NCI-H2227 treated with DMSO at 0.1 percent for 48 hours (cell line): ENCODE measurements at regions not wholly inside any gene's neighbourhood (a gene's known extent, or its start where the extent isn't known, plus 50 kb on each side); places are given as distances from the start of the nearest gene placed in this dataset.

Experiments used
- DNase-seq: peaks from one replicate; lab custom pipeline; 2025; lab: John Stamatoyannopoulos, UW

DNA sequence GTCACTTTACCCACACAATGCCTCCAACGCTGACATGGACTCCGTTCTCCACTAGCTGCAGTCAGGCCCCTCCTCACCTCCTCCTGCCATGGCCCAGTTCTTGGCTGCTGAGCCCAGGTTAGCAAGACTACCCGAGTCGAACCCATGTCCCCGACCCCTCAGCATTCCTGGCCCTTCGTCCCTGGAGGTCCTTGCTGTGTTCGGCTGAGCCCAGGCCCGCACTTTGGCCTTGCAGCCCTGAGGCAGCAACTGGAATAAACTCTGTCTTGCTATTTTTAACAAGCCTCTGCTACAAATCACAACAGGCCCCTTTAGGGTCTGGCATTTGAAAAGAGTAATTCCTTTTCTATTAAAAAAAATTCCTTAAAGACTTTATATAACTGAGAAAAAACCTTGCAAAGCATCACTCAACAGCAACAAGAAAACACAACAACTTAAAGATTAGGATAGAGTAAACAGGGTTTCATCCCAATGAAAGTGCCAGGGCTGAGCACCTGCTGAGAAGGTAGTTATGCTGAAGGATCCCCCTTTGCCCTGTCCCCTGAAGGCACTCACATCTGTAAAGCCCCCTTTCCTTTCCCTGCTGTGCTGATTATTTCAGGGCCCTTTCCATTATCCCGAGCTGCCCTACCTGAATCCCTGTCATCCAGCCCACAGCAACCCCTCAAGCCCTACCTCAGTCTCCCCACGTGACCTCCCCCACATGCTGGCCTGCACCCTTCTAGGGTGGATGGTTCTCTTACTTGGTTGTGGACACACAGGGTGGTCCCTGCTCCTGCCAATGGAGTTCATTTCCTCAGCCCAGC, 120.0 kb upstream of the SNTG2 start:
- no peak for DNase-seq

DNA sequence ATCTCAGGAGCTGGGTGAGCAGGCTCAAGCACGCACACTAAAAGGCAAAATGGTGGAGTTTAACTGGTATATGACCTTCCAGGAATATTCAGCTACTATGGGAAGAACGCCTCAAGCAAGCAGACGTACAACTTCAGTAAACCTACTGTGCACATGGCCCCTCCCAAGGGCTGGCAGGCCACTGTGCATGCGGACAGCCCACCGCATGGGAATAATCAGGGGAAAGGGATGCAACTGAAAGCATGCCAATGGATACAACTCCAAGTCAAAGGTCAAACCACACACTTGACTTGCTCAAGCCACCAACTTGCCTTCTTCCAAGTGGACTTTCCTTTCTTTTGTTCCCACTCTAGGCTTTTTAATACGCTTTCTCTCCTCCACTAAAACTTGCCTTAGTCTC, 121.6 kb upstream of the SNTG2 start:
- no peak for DNase-seq

DNA sequence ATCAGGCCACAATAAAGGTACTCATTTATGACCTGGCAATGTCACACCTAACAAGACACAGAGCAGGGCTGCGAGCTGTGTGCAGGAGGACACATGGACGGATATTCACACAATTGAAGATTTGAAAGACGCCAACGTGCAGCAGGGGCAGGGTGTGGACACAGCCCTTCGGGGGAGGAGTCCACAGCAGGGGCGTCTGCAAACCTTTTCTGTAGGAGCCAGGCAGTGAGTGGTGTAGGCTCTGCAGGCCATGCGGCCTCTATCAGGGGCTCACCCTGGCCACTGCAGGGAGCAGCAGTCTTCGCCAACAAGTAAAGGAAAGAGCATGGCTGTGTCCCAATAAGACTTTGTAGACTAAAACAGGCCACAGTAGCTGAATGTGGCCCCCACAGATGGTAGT, 125.7 kb upstream of the SNTG2 start:
- no peak for DNase-seq

DNA sequence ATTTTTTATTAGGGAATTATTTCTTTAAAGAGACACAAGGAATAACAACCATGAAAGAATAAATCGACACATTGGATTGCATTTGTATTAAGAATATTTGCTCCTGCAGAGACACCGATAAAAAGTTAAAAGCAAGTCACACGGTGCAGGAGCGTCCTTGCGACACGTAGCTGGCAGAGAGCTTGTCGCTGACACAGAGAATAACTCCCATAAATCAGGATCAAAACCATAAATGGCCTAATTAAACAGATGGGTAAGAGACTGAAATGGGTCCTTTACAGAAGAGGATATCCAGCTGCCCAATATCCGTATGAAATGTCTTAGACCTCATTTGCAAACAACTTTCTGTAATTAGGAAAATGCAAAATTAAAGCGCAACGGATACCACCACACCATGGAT, 126.1 kb upstream of the SNTG2 start:
- DNase-seq = no peak

DNA sequence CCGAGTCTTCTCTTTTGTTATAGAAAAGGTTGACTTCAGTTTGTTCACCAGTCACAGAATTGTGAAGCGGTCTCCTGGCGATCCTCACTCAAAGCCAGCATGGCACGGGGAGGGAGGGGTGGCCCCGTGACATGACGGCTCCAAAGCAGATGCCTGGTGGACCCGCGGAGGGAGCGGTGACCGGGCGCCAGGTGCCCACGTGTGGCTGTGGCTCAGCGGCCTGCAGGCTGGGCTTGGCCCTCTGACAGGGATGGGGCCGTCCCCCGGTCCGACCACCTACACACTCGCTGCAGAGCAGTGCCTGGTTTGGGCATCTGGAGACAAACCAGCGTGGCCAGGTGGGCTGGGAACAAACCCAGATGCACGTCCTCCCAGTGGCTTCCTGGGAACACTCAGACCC, 129.1 kb upstream of the SNTG2 start:
- no peak for DNase-seq

DNA sequence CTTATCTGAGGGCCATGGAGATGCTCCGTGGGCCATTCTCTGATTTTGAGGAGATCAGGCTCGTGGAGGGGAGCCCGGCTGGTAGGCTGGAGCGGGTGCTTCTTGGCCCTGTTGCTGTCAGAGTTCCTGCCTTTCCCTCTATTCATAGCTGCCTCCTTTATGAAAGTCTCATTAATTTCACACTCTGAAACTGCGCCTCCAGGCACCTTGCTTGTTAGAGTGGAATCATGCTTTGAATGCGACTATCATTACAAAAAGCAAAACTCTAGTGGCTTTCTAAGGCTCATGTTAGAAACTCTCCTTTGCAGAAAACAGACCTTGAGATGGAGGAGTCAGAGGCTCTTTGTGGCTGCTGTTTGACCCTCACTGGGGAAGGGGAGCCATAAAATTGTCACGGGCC, 131.0 kb upstream of the SNTG2 start:
- no peak for DNase-seq

DNA sequence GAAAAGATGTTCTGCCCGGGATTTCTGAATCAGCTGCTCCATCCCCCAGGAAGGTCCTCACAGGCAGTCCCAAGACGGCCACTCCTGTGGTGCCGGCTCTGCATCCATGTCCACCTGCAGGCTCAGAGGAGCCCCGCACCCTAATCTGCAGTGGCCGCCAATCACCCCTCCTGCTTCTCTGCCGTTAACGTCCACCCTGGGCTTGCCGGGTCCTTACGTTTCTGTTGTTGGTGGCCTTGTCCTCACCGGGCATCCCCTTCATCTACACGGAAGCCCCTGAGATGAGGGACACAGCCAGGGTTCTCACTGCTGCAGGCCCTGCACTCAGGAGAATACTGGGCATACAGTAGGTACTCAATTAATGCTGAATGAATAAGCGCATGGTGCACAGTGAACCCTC, 131.5 kb upstream of the SNTG2 start:
- DNase-seq = no peak

DNA sequence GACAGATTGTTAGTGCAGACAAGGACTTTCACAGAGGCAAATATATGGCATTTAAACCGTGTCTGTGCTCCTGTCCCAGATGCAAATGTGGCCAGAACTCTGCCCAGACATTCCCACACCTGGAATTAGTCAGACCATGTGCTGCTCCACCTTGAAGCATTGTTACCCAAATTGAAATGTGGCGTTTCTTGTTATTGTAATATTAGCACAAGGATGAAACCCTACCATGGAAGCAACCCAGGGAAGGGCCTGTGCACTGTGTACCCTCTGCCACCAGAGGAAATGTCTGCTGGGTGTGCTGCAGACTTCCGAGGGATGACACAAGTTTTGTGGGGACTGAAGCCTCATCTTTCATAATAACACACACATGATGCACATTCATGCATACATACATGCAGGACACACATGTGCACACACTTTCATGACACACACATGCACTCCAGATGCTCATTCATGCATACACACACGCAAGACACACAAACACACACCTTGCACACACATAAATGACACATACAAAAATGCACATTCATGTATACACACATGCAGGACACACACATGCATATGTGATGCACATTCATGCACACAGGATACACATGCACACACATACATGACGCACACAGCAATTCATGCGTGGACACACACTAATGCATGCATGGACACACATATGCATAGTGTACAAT, 133.2 kb upstream of the SNTG2 start:
- DNase-seq = no peak

DNA sequence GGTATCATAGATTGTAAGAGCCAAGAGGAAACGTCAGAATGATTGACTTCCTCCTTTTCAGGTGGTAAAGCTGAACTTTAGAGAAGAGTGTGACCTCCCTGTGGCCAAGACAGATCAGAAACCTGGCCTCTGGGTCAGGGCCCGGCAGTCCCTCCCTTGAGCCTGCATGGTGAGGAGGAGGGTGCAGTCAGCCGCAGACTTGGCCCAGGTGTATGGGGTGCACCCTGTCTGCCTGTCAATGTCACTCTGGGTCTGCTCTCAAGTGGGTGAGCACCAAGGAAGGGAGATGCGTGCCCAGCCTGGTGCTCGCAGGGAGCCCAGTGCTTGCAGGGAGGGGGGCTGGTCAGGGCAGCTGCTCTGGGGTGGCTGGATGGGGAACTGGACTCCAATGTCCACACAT, 134.4 kb upstream of the SNTG2 start:
- DNase-seq = no peak

DNA sequence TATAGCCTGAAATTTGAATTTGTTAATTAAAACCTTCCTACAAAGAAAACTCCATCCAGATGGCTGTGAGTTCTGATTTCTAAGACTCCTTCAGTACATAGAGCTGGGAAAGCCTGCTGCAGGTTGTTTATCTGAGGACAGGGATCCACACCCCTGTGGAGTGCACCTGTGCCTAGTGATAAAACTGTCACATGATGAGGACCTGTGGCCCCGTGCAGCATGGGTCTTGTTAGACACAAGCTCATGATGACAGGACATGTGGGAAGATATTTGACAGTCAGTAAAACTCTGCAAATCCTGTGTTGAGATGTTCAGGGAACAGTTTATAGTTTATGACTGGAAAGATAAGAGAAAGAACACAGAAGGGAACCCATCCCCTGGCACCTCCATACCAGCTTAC, 133.2 kb upstream of the TMEM18 start:
- no peak for DNase-seq

DNA sequence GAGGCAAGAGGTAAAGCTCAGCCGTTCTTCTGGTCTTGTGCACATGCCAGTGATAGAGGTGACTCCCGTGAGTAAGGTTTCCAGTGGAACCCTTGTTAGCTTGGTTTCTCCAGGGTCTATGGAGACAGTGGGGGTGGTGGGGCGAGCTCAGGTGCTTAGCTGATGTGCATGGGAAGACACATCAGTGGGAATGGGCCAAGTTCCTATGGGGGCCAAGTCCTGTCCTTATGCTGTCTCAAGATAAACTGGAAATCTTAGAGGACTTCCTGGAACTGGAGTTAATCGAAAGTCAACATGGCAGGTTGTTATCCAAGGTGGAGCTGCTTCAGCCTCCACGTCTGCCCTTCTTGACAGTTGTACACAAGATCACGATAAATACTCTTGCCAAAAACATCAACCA, 130.1 kb upstream of the TMEM18 start:
- DNase-seq = no peak

DNA sequence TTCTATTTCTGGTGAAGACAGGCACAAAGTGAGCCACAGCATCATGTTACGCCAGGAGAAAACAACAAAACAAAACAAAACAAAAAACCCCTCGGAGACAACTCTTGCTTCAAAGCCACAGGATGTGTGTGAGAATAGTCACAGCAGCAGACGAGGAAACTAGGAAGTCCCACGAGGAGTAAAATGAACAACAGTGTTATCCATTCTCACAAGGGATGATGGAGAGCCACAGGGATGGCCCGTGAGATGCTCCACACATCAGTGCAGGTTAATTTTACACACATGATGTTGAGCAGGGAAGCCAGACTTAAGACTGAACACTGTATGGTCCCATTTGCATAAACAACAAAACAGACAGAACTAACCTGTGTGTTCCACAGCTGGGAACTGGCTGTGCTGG, 128.5 kb upstream of the TMEM18 start:
- DNase-seq = no peak

DNA sequence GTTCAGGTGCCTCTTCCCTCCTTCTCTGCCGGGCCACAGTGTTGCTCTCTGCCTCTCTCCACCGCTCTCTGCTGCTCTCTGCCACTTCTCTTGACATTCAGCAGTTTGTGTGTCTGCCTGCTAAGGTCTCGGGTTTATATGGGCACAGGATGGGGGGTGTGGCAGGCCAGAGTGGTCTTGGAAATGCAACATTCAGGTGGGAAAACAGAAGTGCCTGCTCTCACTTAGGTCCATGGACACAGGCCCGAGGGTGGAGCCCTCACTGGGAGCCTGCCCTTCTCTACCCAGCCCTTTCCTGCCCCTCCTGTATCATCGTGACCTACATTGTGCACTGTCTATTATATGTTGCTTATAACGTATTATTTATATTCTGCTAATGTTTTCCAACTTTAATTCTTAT, 120.8 kb upstream of the TMEM18 start:
- DNase-seq = no peak

DNA sequence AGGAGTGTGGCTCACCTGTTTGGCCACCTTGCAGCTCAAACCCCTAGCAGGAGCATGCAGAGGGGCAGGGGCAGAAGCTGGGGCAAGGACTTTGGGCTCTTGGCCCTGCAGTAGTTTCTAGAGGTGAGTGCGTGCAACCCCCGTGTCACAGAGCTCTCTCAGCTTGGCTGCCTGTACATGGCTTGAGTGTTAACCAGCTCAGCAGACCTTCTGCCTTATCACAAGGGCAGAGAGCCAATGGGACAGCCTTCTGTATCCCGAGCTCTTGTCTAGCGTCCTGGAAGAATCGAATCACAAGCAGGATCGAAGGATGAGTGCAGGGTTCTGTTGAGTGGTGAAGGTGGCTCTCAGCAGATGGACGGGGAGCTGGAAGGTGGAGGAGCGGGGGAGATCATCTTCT, 120.3 kb upstream of the TMEM18 start:
- DNase-seq = no peak

DNA sequence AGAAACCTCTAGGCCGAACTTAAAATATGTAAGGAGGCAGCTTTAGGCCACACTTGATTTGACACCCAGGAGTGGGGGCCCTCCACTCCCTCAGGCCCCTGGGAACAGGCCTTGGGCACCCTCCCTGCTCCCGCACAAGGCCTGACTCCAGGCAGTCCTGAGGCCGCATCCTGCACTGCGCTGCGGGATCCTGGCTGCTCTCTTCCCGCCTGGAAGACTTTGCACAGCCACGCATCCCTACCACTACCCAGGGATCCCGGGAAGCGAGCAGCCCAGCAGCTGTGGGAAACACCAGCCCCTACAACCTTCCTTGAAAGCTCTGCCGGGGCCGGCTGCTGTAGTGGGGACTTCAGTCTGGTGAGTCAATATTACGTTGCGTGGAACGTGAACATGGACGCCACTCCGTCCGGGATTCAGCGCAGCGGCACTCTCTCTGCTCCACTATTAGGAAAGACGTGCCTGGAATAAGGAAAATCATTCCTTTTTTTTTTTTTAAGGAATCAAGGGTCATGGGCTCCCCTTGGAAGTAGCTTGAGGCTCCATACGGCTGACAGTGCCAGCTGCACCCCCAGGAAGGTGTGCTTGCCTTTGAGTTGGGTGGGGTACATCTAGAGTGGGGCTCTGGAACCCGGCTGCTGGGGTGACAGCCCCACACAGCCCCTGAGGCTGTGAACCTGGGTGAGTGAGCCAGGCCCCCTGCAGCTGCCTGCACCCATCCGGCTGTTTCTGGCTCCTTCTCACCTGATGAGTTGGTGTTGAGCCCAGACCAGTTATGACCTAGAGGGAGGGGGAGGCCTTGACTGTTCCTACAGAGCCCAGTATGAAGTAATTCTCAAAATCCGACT, 119.2 kb upstream of the TMEM18 start:
- no peak for DNase-seq

DNA sequence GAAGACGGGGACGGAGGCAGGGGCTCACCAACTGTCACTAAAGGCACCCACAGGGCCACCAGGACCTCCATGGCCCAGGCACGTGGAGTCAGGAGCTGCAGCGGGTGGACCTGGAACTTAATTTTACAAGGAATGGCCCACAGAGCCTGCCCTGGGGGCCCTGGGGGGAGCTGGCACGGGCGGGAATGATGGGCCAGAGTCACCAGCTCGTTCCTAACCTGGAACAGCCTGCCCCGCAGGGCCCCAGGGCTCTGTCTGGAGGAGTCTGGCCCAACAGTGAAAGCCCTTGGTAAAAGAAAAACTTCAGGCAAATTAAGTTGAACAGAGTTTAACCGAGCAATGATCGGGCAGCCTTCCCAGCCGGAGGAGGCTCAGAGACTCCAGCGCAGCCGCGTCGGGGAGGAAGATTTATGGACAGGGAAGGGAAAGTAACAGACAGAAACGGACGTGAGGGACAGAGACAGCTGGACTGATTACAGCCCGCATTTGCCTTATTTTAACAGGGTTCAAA, 118.4 kb upstream of the TMEM18 start:
- DNase-seq = no peak

DNA sequence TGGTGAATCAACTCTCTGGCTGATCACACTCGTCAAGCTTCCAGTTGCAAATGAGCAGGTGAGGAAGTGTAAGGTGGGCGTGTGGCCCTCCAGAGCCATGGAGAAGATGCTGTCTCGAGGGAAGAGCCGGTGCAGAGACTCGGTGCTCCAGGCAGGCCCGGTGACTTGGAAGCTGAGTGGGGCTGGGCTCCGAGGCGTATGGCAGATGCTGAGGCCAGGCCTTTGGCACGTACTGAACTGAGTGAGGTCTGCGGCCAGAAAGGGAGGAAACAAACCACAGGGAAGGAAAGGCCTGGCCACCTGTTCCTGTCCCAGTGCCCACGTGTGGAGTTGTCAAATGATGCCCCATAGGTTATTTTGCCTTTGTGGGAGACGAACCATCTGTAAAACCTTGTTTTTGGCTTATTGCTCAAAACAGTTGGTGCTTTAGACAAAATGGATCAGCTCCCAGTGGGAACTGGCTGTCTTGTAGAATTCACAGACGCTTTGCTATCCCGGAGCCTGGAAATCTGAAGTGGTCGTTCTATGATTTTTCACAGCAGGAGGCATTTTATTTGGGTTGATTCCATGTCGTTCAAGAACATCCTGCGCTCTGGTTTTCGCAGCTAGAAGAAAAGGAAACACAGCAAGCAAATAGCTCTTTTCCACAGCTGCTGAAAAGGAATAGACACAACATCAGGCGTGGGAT, 117.5 kb upstream of the TMEM18 start:
- DNase-seq = no peak

DNA sequence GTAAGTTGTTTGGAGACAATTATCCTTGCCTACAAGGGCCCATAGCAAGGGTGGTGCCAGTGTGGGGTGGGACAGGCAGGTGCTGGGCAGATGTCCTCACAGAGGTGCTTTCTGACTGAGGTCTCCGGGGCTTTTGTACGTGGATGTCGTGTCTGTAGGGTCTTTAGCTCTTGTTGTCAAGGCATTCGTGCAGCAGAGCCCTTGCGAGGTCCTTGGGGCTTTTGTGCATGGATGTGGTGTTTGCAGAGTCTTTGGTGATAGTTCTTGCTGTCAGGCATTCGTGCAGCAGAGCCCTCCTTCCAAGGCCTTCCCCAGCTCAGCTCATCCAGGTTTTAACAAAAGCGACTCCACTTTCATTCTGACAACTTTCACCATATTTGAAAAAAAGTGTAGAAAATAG, 116.0 kb upstream of the TMEM18 start:
- DNase-seq = no peak

DNA sequence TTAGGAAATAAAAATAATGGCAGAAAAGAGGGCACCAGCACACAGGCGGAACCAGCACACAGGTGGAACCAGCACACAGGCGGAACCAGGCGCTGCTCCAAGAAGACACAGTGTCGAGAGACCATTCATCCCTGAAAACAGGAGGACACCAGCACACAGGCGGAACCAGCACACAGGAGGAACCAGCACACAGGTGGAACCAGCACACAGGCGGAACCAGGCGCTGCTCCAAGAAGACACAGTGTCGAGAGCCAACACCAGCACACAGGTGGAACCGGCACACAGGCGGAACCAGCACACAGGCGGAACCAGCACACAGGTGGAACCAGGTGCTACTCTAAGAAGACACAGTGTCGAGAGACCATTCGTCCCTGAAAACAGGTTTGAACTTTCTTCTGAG, 115.5 kb upstream of the TMEM18 start:
- DNase-seq = no peak

DNA sequence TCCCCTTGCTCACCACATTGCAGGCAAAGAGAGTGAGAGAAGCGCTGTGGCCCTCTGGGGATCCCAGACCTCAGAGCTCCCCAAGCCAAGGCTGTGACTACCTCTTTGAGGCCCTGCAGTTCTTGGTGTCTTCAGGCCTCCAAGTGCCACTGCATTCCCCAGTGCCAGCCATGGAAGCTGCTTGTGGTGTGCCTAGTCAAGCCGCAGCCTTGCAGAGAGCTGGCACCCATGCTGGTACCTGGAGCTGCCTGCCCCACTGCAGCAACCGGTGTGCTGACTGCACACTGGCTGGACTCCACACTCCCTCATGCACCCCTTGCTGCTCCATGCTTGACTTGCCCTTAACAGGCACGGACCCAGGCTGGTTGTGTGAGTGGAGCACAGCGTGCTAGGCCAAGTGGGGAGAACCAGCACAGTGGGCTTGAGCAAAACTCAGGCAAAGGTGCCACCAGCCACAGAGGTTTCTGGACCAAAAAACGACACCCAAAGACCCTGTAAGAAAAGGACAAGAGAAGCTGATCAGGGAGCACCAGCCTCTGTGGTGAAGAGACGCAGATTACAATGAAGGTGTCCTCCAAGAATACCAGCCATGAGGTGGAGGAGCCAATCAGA, 113.5 kb upstream of the TMEM18 start:
- DNase-seq = no peak

DNA sequence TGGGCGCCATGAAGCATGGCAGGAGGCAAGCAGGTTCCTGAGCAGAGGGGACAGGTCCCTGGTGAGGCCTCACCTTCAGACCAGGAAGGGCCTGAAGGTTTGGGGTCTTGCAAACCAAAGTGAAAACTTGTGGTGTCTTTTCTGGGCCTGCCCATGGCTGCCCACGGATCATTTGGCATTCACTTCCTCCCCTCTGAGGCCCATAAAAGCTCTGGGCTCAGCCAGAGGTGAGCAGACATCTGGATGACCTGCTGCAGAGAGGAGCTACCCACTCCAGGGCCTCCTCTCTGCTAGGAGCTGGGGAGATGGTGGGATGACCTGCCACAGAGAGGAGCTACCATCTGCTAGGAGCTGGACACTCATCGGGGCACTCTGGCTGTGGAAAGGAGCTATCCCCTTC, 112.9 kb upstream of the TMEM18 start:
- DNase-seq = no peak

DNA sequence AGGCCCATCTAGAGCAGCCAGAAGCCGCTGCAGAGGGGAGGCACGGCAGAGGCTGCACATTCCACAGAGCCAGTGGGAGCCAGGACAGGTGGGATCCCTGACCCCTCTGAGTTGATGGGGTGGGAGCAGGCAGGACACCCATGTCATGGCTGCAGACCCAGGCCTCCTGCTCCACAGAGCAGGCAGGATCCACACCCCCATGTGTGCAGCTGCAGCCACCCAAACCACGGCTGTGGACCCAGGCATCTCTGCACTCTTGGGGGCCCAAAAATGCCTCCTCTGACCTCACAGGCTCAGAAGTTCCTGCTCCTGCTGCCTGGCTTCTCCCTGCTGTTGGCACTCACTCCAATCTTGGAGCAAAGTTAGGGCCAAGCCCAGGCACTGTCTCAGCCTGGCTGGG, 112.3 kb upstream of the TMEM18 start:
- no peak for DNase-seq
